Neural cell (in vitro differentiated cells): ENCODE measurements at regions not wholly inside any gene's neighbourhood (a gene's known extent, or its start where the extent isn't known, plus 50 kb on each side); places are given as distances from the start of the nearest gene placed in this dataset.

ENCODE experiments used
- POLR2AphosphoS5 ChIP-seq: IDR thresholded peaks from 2 replicates; pipeline ENCODE4 v1.6.1; 2012
- SMC3 ChIP-seq: fragments of 450-650 bp; conservative IDR thresholded peaks from 2 replicates; pipeline ENCODE4 v1.6.1; 2014; ENCODE audit warnings: antibody characterized with exemption, mild to moderate bottlenecking, moderate library complexity; ENCODE audit not compliant: poor library complexity

- TF ChIP-seq SMC3 (no peak), POLR2AphosphoS5 (no peak)
These were observed 450.9 kb upstream of the ZNF608 start for GRCh38 chr5:125197321-125197720.
